Suppressor macrophage treated with lipopolysaccharide for 1 hour (primary cell): ENCODE measurements at regions not wholly inside any gene's neighbourhood (a gene's known extent, or its start where the extent isn't known, plus 50 kb on each side); places are given as distances from the start of the nearest gene placed in this dataset.

Experiments used
- DNase-seq, 3 donors: peaks; one replicate each; pipeline ENCODE4 v3.0.0-alpha.2; 2020 to 2022

GRCh38 chr7:70907259-70908247, 224.4 kb upstream of the GALNT17 start:
- no peak for DNase-seq

- no peak for DNase-seq
These were observed 218.0 kb upstream of the GALNT17 start for GRCh38 chr7:70913924-70914323.

GRCh38 chr7:70915067-70915466, 216.9 kb upstream of the GALNT17 start:
- no peak for DNase-seq

- no peak for DNase-seq
These were observed 212.4 kb upstream of the GALNT17 start for GRCh38 chr7:70919481-70920073.

GRCh38 chr7:70920876-70921275, 211.1 kb upstream of the GALNT17 start:
- no peak for DNase-seq

DNA sequence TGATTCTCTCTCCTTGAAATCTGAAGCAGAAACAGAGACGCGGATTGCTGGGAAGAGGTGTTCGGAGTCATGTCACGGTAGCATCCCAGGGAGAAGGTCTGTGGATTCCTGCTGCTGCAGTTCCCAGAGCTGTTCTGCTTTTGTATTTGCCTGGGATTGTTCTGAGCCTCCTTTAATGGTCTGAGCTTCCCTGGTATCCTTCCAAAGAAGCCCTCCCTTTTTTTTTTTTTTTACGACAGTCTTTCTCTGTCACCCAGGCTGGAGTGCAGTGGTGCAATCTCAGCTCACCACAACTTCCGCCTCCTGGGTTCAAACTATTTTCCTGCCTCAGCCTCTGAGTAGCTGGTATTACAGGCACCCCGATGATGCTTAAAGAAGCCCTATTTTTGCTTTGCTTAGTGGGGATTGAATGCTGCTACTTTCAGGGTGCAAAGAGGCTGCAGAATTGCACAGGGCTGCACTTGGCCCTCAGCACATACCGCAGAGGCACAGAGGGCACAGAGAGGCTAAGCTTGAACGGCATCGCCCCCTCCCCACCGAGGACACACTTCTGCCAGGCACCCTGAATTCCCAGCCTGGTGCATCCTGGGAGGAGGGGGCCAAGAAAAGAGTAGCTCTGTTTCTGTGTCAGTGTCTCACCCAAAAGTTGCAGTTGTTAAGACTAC, 208.6 kb upstream of the GALNT17 start:
- DNase-seq = peak in 2 of 3 donors; percentile 1

DNA sequence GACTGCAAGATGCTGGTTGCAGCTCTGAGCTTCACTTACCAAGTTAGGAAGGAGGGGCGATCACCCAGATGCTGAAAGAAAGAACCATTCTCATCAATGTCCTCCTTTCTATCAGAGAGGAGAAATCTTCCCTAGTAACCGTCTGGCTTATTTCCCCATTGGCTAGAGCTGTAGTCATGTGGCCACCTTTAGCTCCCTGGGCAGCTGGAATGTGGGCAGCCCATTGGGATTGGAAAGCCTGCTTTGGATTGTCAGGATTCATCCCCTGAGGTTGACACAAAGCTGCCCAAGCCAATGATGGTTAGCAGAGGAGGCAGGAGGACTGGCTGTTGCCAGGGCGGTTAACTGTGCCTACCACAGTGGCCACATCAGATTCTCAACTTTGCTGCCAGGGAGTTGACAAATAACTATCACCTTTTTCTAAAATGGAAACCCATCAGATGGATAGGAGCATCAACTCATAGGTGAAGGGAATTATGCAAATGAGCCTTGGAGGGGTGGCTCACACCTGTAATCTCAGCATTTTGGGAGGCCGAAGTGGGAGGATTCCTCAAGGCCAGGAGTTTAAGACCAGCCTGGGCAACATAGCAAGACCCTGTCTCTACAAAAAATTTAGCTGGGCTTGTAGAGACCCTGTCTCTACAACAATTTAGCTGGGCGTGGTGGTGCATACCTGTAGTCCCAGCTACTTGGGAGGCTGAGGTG, 206.4 kb upstream of the GALNT17 start:
- DNase-seq = no peak

DNA sequence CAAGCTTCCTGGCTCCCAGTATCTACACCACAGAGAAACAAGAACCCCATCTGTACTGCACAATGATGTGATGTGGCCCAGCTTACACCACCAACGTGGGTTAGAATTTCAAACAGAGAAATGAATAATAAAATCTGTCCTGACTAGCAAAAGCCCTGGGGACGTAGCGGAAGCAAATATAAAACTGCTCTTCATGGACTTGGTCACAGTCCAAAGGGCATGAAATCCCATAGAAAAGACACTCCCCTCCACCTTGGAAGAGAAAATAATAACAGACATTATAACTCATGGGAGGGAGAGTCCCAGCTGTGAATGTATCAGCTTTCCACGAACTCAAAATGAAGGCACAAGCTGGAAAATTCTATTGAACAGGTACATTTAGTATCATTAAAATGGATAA, 205.3 kb upstream of the GALNT17 start:
- DNase-seq = no peak

- no peak for DNase-seq
These were observed 196.6 kb upstream of the GALNT17 start for GRCh38 chr7:70935311-70935710.

DNA sequence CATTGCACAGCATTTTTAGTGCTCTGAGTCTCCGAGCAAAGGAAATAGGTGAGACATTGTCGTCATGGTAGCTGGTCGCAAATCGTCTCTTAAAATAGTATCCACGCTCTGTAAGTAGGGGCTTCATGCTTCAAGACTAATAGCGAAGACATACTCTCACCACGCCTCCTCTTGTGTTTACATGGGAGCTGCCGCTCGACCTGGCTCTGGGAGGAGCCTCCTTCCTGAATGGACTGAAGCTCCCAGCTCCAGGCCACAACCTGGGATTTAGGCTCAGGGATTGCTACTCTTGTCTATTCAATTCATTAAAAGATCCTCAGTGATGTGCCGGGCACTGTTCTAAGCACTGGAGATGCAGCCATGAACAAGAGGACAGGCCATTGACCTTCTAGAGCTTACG, 196.1 kb upstream of the GALNT17 start:
- no peak for DNase-seq

GRCh38 chr7:70937424-70937823, 194.5 kb upstream of the GALNT17 start:
- DNase-seq = no peak

DNA sequence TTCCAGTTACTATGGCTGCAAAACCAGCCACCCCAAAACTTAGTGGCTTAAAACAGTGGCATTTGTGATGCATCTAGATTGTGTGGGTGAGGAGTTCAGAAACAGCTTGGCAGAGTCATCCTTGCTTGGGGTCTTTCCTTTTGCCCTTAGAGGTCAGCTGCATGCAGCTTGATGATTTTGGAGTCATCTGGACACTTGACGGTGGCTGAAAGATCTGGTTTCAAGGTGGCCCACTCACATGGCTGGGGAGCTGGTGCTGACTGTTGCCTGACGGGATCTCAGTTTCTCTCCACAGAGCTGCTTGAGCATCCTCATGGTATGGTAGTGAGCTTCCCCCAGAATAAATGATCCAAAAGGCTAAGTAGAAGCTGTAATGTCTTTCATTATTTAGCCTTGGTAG, 191.3 kb upstream of the GALNT17 start:
- no peak for DNase-seq

GRCh38 chr7:70942791-70943190, 189.2 kb upstream of the GALNT17 start:
- no peak for DNase-seq

DNA sequence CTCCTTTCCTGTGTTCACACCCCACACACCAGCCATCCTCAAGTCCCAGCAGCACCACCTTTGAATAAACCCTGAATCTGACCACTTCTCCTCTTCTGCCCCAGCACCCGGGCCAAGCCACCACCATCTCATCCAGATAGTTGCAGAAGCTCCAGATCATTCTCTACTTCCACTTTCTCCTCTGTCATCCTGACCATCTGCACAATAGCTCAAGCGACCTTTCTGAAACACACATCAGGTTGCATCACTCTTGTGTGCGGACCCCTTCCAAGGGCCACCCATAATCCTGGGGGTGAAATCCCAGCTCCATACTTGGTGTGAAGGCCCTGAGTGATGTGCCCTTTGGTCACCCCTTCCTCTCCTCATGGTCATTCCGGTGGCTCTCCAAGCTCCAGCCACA, 187.4 kb upstream of the GALNT17 start:
- no peak for DNase-seq

DNA sequence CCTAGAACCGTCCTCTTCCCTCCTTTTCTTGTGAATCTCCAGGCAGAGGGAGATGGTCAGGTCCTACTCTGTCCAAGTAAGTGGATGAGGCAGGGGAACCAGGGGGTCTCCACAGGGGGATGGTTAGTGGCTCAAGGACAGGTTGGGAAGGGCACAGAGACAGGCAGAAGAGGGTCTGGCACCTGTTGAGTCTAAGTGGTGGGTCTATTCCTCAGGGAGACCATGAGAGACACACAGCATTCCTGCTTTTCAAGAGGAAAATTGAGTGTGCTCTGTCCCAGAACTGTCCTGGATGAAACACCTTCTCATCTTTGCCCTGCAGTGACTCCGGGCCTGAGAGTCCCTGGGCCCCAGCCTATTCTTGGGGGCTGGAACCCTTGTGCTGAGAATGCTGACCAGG, 184.8 kb upstream of the GALNT17 start:
- no peak for DNase-seq

DNA sequence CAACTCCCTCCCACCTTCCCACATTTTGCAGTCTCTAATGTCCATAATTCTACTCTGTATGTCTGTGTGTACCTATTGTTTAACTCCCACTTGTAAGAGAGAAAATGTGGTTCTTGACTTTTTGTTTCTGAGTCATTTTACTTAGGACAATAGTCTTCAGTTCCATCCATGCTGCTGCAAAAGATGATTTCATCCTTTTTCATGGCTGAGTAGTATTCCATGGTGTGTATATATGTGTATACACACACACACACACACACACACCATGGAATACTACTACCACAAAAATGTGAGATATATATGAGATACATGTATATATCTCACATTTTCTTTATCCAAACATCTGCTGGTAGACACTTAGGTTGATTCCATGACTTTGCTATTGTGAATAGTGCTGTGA, 182.1 kb upstream of the GALNT17 start:
- DNase-seq = no peak

DNA sequence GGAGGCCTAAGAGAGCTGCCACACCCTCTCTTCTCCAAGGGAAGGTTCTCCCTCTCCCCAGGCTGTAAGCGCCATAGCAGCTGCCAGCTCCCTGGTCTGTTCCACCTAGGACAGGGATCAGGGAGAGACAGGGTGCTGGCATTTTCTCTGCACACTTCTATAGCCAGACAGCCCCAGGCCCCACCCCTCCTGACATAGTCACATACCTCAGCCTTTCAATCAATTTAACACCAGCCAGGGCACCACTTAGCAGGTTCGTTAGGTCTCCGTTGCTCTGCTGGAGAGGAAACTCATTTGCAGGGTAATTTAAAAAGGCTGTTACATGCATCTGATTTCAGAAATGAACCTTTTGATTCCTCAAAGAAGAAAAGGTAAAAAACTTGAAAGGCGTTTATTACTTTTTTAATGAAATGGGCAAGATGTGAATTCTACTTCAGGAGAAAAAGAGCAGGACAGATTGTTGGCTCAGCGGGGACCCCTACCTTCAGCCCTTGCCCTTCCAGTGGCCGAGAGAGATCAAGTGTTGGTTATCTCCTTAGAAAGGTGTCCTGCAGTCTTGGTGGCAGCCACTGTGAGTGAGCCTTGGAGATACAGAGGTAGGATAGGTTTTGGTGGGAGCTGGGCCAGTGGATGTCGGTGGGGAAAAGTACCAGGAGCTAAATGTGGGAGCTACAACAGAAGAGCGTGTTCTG, 180.5 kb upstream of the GALNT17 start:
- no peak for DNase-seq

DNA sequence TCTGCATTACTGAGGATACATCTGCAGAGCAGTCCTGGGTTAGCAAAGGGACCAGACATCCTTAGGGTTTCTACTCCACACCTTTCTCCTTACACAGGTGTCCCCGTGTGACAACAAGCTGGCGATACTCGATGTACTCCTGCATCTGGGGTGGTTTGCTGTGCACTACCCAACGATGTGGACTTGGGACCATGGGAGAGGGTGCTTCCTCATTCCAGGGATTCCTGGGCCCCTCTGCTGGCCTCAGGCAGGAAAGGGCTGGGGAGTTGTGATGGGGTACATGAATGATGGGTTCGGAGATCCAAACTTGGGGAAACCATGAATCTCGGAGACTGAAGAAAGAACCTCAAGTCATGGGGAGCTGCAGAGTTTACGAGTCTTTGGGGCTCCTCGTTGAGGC, 179.6 kb upstream of the GALNT17 start:
- DNase-seq = no peak

GRCh38 chr7:70953331-70953741, 178.6 kb upstream of the GALNT17 start:
- no peak for DNase-seq

DNA sequence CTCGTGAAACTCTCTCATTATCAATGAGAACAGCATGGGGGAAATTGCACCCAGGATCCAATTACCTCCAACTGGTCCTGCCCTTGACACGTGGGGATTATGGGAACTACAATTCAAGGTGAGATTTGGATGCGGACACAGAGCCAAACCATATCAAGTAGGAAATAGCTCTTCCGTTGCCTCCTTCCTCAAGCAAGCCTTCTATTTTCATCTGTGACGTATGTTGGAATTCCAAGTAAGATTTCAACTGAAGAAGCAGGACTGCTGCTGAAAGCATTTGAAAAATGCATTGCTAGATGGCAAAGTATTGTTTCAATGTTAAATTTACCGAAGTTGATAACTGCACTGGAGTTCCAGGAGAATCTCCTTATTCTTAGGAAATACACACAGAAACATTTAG, 178.1 kb upstream of the GALNT17 start:
- DNase-seq = no peak

- no peak for DNase-seq
These were observed 159.3 kb upstream of the GALNT17 start for GRCh38 chr7:70972693-70973092.

GRCh38 chr7:70975754-70976153, 156.2 kb upstream of the GALNT17 start:
- DNase-seq = no peak

DNA sequence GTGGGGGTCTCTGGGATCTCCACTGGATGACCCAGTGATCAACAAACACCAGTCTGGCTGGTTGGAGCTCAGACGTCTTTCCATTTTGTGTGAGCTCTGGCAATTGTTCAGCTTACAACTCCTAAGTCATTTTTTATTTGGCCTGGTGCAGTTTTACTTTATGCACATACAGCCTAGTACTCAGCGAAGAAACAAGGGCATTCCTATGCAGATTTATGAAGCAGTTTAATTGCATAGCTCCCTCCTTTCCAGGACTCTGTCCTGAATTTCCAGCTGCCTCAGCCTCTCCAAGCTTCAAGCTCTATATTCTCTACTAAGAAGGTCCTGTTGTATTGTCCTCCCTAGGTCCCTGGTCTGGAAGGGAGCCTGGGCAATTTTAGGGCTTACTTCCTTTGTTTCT, 145.6 kb upstream of the GALNT17 start:
- no peak for DNase-seq
